SK-N-SH (cell line): ENCODE measurements at regions not wholly inside any gene's neighbourhood (a gene's known extent, or its start where the extent isn't known, plus 50 kb on each side); places are given as distances from the start of the nearest gene placed in this dataset.

Experiments
- CTCF ChIA-PET: fragments of 300-600, 350-600 bp; formaldehyde crosslinking; extraction: SDS; loops from one replicate; lab custom pipeline; 2021; lab: Yijun Ruan, JAX
- POLR2A ChIA-PET: fragments of 350-600 bp; sonication (Branson Sonifier 250); formaldehyde crosslinking; extraction: SDS; loops from one replicate; lab custom pipeline; 2020; ENCODE audit warnings: antibody characterized with exemption, inconsistent platforms; lab: Yijun Ruan, JAX
- DNase-seq: peaks from one replicate; pipeline ENCODE4 v3.0.0; 2012
- H2AFZ ChIP-seq: fragments of 200-600 bp; sonication (generic); 2 replicates; pipeline ENCODE4 v1.8.1; 2016; ENCODE audit warnings: antibody characterized with exemption, mild to moderate bottlenecking, low read depth
- H3F3A ChIP-seq: fragments of 200-600 bp; sonication (generic); replicated peaks from 2 replicates; pipeline ENCODE3; 2016; ENCODE audit warnings: antibody characterized with exemption, mild to moderate bottlenecking; ENCODE audit not compliant: insufficient read depth
- H3K27ac ChIP-seq, 2 experiments: fragments of 200-500 bp in 1 of 2; fragments of 200-600 bp in 1 of 2; sonication (Bioruptor generic) in 1 of 2; sonication (generic), shearing (Covaris generic) in 1 of 2; 2 replicates each; pipeline versions ENCODE4 v1.5.1 to v1.6.1; 2014 to 2016; ENCODE audit warnings: low read depth in 2 of 2, inconsistent platforms in 1 of 2, low read length in 1 of 2, mild to moderate bottlenecking in 1 of 2, mixed read lengths in 1 of 2
- H3K27me3 ChIP-seq: fragments of 200-600 bp; sonication (generic), shearing (Covaris generic); 2 replicates; pipeline ENCODE4 v1.6.1; 2016; ENCODE audit warnings: mixed run types; ENCODE audit not compliant: insufficient read depth
- H3K36me3 ChIP-seq, 2 experiments: fragments of 200-500 bp in 1 of 2; fragments of 200-600 bp in 1 of 2; sonication (Bioruptor generic) in 1 of 2; sonication (generic) in 1 of 2; replicated peaks in 1 of 2; 2 replicates each; pipeline versions ENCODE3 to v1.5.1; 2014 to 2016; ENCODE audit warnings: low read length in 1 of 2, mild to moderate bottlenecking in 1 of 2; ENCODE audit not compliant: insufficient read depth in 2 of 2, control insufficient read depth in 1 of 2
- H3K4me1 ChIP-seq, 2 experiments: fragments of 200-500 bp in 1 of 2; fragments of 200-600 bp in 1 of 2; sonication (Bioruptor generic) in 1 of 2; sonication (generic), shearing (Covaris generic) in 1 of 2; 2 replicates each; pipeline versions ENCODE4 v1.5.1 to v1.6.1; 2014 to 2016; ENCODE audit warnings: low read depth in 1 of 2, low read length in 1 of 2, mixed run types in 1 of 2; ENCODE audit not compliant: insufficient read depth in 2 of 2, control insufficient read depth in 1 of 2
- H3K4me2 ChIP-seq: fragments of 200-600 bp; sonication (generic), shearing (Covaris generic); 2 replicates; pipeline ENCODE4 v1.6.1; 2017; ENCODE audit warnings: mixed run types
- H3K4me3 ChIP-seq, 2 experiments: fragments of 200-500 bp in 1 of 2; fragments of 200-600 bp in 1 of 2; sonication (Bioruptor generic) in 1 of 2; sonication (generic), shearing (Covaris generic) in 1 of 2; 2 replicates each; pipeline versions ENCODE4 v1.5.1 to v1.8.1; 2014 to 2016; ENCODE audit warnings: low read depth in 2 of 2, inconsistent platforms in 1 of 2, low read length in 1 of 2, mild to moderate bottlenecking in 1 of 2, mixed read lengths in 1 of 2, moderate library complexity in 1 of 2
- H3K79me2 ChIP-seq: fragments of 200-600 bp; sonication (generic); 2 replicates; pipeline ENCODE4 v1.8.1; 2017; ENCODE audit warnings: mild to moderate bottlenecking; ENCODE audit not compliant: insufficient read depth
- H3K9ac ChIP-seq: fragments of 200-600 bp; sonication (generic); 2 replicates; pipeline ENCODE4 v1.6.1; 2017; ENCODE audit warnings: mixed run types
- H3K9me2 ChIP-seq: fragments of 200-600 bp; sonication (generic); 2 replicates; pipeline ENCODE4 v1.6.1; 2017; ENCODE audit warnings: mixed run types
- H3K9me3 ChIP-seq: fragments of 200-600 bp; sonication (generic); 2 replicates; pipeline ENCODE4 v1.6.1; 2017; ENCODE audit warnings: mixed run types, mild to moderate bottlenecking, moderate library complexity
- H4K20me1 ChIP-seq: fragments of 200-600 bp; sonication (generic); 2 replicates; pipeline ENCODE4 v1.6.1; 2017; ENCODE audit warnings: mild to moderate bottlenecking, mixed run types; ENCODE audit not compliant: insufficient read depth
- CHD2 ChIP-seq: fragments of 150-350 bp; IDR thresholded peaks from 2 replicates; pipeline ENCODE4 v1.6.1; 2018; ENCODE audit warnings: low read length; ENCODE audit not compliant: partially characterized antibody
- ELF1 ChIP-seq: IDR thresholded peaks from 2 replicates; pipeline ENCODE4 v1.4.0; 2012
- EP300 ChIP-seq, 2 experiments: IDR thresholded peaks; 2 replicates each; pipeline versions ENCODE4 v1.4.0 to v1.6.1; 2012; ENCODE audit warnings: borderline replicate concordance in 1 of 2, low read depth in 1 of 2, low read length in 1 of 2
- EZH2phosphoT487 ChIP-seq: fragments of 200-600 bp; sonication (generic); IDR thresholded peaks from 2 replicates; pipeline ENCODE4 v1.6.1; 2017; ENCODE audit warnings: low read depth, mixed run types, mild to moderate bottlenecking, antibody characterized with exemption, moderate library complexity, borderline replicate concordance
- FOSL2 ChIP-seq: IDR thresholded peaks from 2 replicates; pipeline ENCODE4 v1.4.0; 2012; ENCODE audit warnings: low read depth, mild to moderate bottlenecking, moderate library complexity, borderline replicate concordance
- GABPA ChIP-seq: IDR thresholded peaks from 2 replicates; pipeline ENCODE4 v1.4.0; 2012; ENCODE audit warnings: low read depth, mild to moderate bottlenecking
- JUND ChIP-seq: IDR thresholded peaks from 2 replicates; pipeline ENCODE4 v1.4.0; 2012
- MXI1 ChIP-seq: IDR thresholded peaks from 2 replicates; pipeline ENCODE4 v1.6.1; 2012; ENCODE audit warnings: mild to moderate bottlenecking, low read depth, low read length, improper control_type of control experiment
- NRF1 ChIP-seq: IDR thresholded peaks from 2 replicates; pipeline ENCODE4 v1.6.1; 2012; ENCODE audit warnings: low read depth, mild to moderate bottlenecking, low read length
- POLR2AphosphoS5 ChIP-seq: IDR thresholded peaks from 2 replicates; pipeline ENCODE4 v1.6.1; 2012; ENCODE audit warnings: low read depth, low read length
- RAD21 ChIP-seq: IDR thresholded peaks from 2 replicates; pipeline ENCODE4 v1.6.1; 2012; ENCODE audit warnings: mild to moderate bottlenecking, low read length
- REST ChIP-seq: IDR thresholded peaks from 2 replicates; pipeline ENCODE4 v1.6.1; 2012; ENCODE audit warnings: mild to moderate bottlenecking, low read depth, low read length, moderate library complexity
- RFX5 ChIP-seq: IDR thresholded peaks from 2 replicates; pipeline ENCODE4 v1.6.1; 2012; ENCODE audit warnings: mild to moderate bottlenecking, improper control_type of control experiment, low read length
- RXRA ChIP-seq: IDR thresholded peaks from 2 replicates; pipeline ENCODE4 v1.4.0; 2012; ENCODE audit warnings: low read depth, mild to moderate bottlenecking, borderline replicate concordance
- SIN3A ChIP-seq: IDR thresholded peaks from 2 replicates; pipeline ENCODE4 v1.6.1; 2012; ENCODE audit warnings: low read depth, mild to moderate bottlenecking, low read length, moderate library complexity, borderline replicate concordance
- SMC3 ChIP-seq: IDR thresholded peaks from 2 replicates; pipeline ENCODE4 v1.6.1; 2012; ENCODE audit warnings: low read depth, low read length, improper control_type of control experiment
- WGBS: methylation state at CpG from one replicate; pipeline ENCODE4 v1.1.6; 2017; ENCODE audit warnings: low lambda C conversion rate; 5-methylcytosine and 5-hydroxymethylcytosine counted together
- TF ChIP-seq, protein P1 (sequence below): IDR thresholded peaks from 2 replicates; pipeline ENCODE4 v1.4.0; 2012; ENCODE audit warnings: low read depth, borderline replicate concordance
- TF ChIP-seq, protein P2 (sequence below): IDR thresholded peaks from 2 replicates; pipeline ENCODE4; 2012

- Histone ChIP-seq H3K36me3 (no peaks in the 10 kb centered on the region), H3K9ac (no peak overlapping the region), H3K9me2 (no peaks in the 10 kb centered on the region), H2AFZ (no peak overlapping the region), H3K79me2 (no peaks in the 10 kb centered on the region), H3K4me3 (no peak overlapping the region), H3K27me3 (no peaks in the 10 kb centered on the region), H3F3A (no peaks in the 10 kb centered on the region), H3K4me2 (no peak overlapping the region), H3K27ac (no peak overlapping the region), H3K4me1 (no peaks in the 10 kb centered on the region; a peak in 1 of 4 replicates), H3K9me3 (no peaks in the 10 kb centered on the region), H4K20me1 (no peaks in the 10 kb centered on the region)
- DNase-seq: no peak
- CTCF ChIA-PET: no interaction called here
- POLR2A ChIA-PET: no interaction called here
- 23% methylated on average over 3 of the region's 3 CpGs for WGBS
- no peak for TF ChIP-seq RAD21
- TF ChIP-seq, protein P1, sequence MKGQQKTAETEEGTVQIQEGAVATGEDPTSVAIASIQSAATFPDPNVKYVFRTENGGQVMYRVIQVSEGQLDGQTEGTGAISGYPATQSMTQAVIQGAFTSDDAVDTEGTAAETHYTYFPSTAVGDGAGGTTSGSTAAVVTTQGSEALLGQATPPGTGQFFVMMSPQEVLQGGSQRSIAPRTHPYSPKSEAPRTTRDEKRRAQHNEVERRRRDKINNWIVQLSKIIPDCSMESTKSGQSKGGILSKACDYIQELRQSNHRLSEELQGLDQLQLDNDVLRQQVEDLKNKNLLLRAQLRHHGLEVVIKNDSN: no peak
- TF ChIP-seq MXI1: no peak
- TF ChIP-seq EP300 (IDR thresholded peaks at IDR 0.05; ENCODE audit: borderline replicate concordance in 1 of 2, low read depth in 1 of 2, low read length in 1 of 2): no peak
- TF ChIP-seq FOSL2: no peak
- TF ChIP-seq RFX5: no peak
- TF ChIP-seq SMC3: no peak
- TF ChIP-seq ELF1: no peak
- TF ChIP-seq REST: no peak
- TF ChIP-seq JUND: no peak
- no peak for TF ChIP-seq GABPA
- no peak for TF ChIP-seq NRF1
- no peak for TF ChIP-seq EZH2phosphoT487
- no peak for TF ChIP-seq SIN3A
- no peak for TF ChIP-seq RXRA
- no peak for TF ChIP-seq POLR2AphosphoS5
- no peak for TF ChIP-seq CHD2
- TF ChIP-seq, protein P2, sequence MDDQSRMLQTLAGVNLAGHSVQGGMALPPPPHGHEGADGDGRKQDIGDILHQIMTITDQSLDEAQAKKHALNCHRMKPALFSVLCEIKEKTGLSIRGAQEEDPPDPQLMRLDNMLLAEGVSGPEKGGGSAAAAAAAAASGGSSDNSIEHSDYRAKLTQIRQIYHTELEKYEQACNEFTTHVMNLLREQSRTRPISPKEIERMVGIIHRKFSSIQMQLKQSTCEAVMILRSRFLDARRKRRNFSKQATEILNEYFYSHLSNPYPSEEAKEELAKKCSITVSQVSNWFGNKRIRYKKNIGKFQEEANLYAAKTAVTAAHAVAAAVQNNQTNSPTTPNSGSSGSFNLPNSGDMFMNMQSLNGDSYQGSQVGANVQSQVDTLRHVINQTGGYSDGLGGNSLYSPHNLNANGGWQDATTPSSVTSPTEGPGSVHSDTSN: no peak
Measured at GRCh38 chr4:165597581-165598480, 219.0 kb downstream of the CPE start.
